NCI-H524 (cell line): ENCODE measurements at regions not wholly inside any gene's neighbourhood (a gene's known extent, or its start where the extent isn't known, plus 50 kb on each side); places are given as distances from the start of the nearest gene placed in this dataset.

Experiments used
- DNase-seq, 2 experiments: peaks; one replicate each; lab custom pipeline; 2025; lab: John Stamatoyannopoulos, UW

- no peak for DNase-seq
Measured at GRCh38 chrX:151476604-151477303, 79.7 kb downstream of the VMA21 start.

GRCh38 chrX:151478058-151478457 is 81.1 kb downstream of the VMA21 start:
- DNase-seq = no peak

- DNase-seq = peak in 1 of 2 experiments; percentile 43
Measured at GRCh38 chrX:151488677-151489076, 74.8 kb upstream of the PASD1 start.

GRCh38 chrX:151505796-151506195 is 57.7 kb upstream of the PASD1 start:
- DNase-seq = peak; percentile 20 to 47

- peak in 1 of 2 experiments; percentile 40 for DNase-seq
Measured at GRCh38 chrX:151510203-151510602, 53.3 kb upstream of the PASD1 start.

GRCh38 chrX:151513472-151513871 is 50.0 kb upstream of the PASD1 start:
- peak; percentile 2 to 33 for DNase-seq
